CD14-positive monocyte (primary cell): ENCODE measurements at regions not wholly inside any gene's neighbourhood (a gene's known extent, or its start where the extent isn't known, plus 50 kb on each side); places are given as distances from the start of the nearest gene placed in this dataset.

ENCODE experiments used
- DNase-seq, 3 donors: peaks; one replicate each; pipeline ENCODE4 v3.0.0-alpha.2; 2011 to 2022
- H2AFZ ChIP-seq: 2 replicates; pipeline ENCODE4 v1.6.0; 2012; ENCODE audit warnings: mild to moderate bottlenecking, low read depth, low read length, inconsistent platforms; ENCODE audit not compliant: insufficient read depth, poor library complexity, severe bottlenecking
- H3K27ac ChIP-seq, 2 donors: 1 replicate in 1 of 2; 2 replicates in 1 of 2; pipeline ENCODE4 v1.5.1; 2012 to 2013; ENCODE audit warnings: low read length in 2 of 2, control low read depth in 1 of 2, inconsistent platforms in 1 of 2, low read depth in 1 of 2, mild to moderate bottlenecking in 1 of 2
- H3K27me3 ChIP-seq, 2 donors: one replicate each; pipeline versions ENCODE4 v1.6.0 to v1.6.1; 2011 to 2013; ENCODE audit warnings: low read length in 2 of 2; ENCODE audit not compliant: control insufficient read depth in 2 of 2, insufficient read depth in 2 of 2
- H3K36me3 ChIP-seq, 2 donors: replicated peaks in 1 of 2; 1 replicate in 1 of 2; 2 replicates in 1 of 2; pipeline versions ENCODE4 v1.5.1 to v1.6.1; 2012 to 2013; ENCODE audit warnings: low read length in 2 of 2, control low read depth in 1 of 2, inconsistent platforms in 1 of 2, mild to moderate bottlenecking in 1 of 2; ENCODE audit not compliant: insufficient read depth in 2 of 2, control insufficient read depth in 1 of 2
- H3K4me1 ChIP-seq, 2 donors: 1 replicate in 1 of 2; 2 replicates in 1 of 2; pipeline versions ENCODE4 v1.5.1 to v1.6.1; 2012 to 2013; ENCODE audit warnings: low read length in 2 of 2, control low read depth in 1 of 2, inconsistent platforms in 1 of 2, mild to moderate bottlenecking in 1 of 2, moderate library complexity in 1 of 2; ENCODE audit not compliant: insufficient read depth in 2 of 2, control insufficient read depth in 1 of 2
- H3K4me2 ChIP-seq: replicated peaks from 2 replicates; pipeline ENCODE3; 2012; ENCODE audit warnings: low read length, moderate library complexity, mild to moderate bottlenecking; ENCODE audit not compliant: poor library complexity, severe bottlenecking; ENCODE audit errors: extremely low read depth
- H3K4me3 ChIP-seq, 3 experiments: fragments of 200-600 bp in 1 of 3; sonication (generic) in 1 of 3; replicated peaks in 1 of 3; 1 replicate in 2 of 3; 2 replicates in 1 of 3; pipeline ENCODE4 v1.5.1; 2011 to 2013; ENCODE audit warnings: low read length in 3 of 3, mild to moderate bottlenecking in 3 of 3, control low read depth in 2 of 3, low read depth in 2 of 3, inconsistent platforms in 1 of 3, moderate library complexity in 1 of 3
- H3K79me2 ChIP-seq: 2 replicates; pipeline ENCODE4 v1.6.0; 2012; ENCODE audit warnings: mild to moderate bottlenecking, control low read depth, inconsistent platforms, low read length, moderate library complexity; ENCODE audit not compliant: insufficient read depth
- H3K9ac ChIP-seq: 2 replicates; pipeline ENCODE4 v1.6.0; 2017; ENCODE audit warnings: low read length, mild to moderate bottlenecking; ENCODE audit not compliant: insufficient read depth, poor library complexity, severe bottlenecking
- H3K9me3 ChIP-seq, 2 donors: replicated peaks in 1 of 2; 1 replicate in 1 of 2; 2 replicates in 1 of 2; pipeline versions ENCODE4 v1.5.1 to v1.6.1; 2012 to 2013; ENCODE audit warnings: low read length in 2 of 2, control low read depth in 1 of 2; ENCODE audit not compliant: control insufficient read depth in 1 of 2, insufficient read depth in 1 of 2
- H4K20me1 ChIP-seq: 2 replicates; pipeline ENCODE4 v1.6.0; 2012; ENCODE audit warnings: mild to moderate bottlenecking, low read length, control low read depth, moderate library complexity; ENCODE audit not compliant: insufficient read depth
- H3K27ac Mint-ChIP-seq, 7 donors: one replicate each; pipeline ENCODE4 v1.8.0; 2020; ENCODE audit warnings: mild to moderate bottlenecking in 7 of 7, mixed read lengths in 7 of 7, moderate library complexity in 6 of 7, inconsistent platforms in 2 of 7
- H3K27me3 Mint-ChIP-seq, 3 donors: one replicate each; pipeline ENCODE4 v1.8.0; 2021 to 2022; ENCODE audit warnings: low read depth in 3 of 3, mild to moderate bottlenecking in 3 of 3, mixed read lengths in 3 of 3, moderate library complexity in 3 of 3, inconsistent platforms in 1 of 3
- H3K36me3 Mint-ChIP-seq, 2 donors: one replicate each; pipeline ENCODE4 v1.8.0; 2020; ENCODE audit warnings: mixed read lengths in 2 of 2, inconsistent platforms in 1 of 2, mild to moderate bottlenecking in 1 of 2
- H3K4me1 Mint-ChIP-seq: one replicate; pipeline ENCODE4 v1.8.0; 2020; ENCODE audit warnings: mild to moderate bottlenecking, mixed read lengths
- H3K4me3 Mint-ChIP-seq, 2 donors: one replicate each; pipeline ENCODE4 v1.8.0; 2020; ENCODE audit warnings: mild to moderate bottlenecking in 2 of 2, mixed read lengths in 2 of 2, moderate library complexity in 1 of 2
- H3K9me3 Mint-ChIP-seq, 7 donors: one replicate each; pipeline ENCODE4 v1.8.0; 2020 to 2022; ENCODE audit warnings: mixed read lengths in 7 of 7, mild to moderate bottlenecking in 6 of 7, moderate library complexity in 6 of 7, inconsistent platforms in 2 of 7
- WGBS: methylation state at CpG from one replicate; pipeline ENCODE4 v1.1.5; 2013; ENCODE audit warnings: missing lambda C conversion rate; ENCODE audit not compliant: insufficient coverage; 5-methylcytosine and 5-hydroxymethylcytosine counted together
- intact Hi-C, 2 donors: fragments of 100-400 bp; cut with micrococcal nuclease; formaldehyde crosslinking; loops; one replicate each; pipeline versions ENCODE4 v1.15.0 to v1.15.1; 2023
- TF ChIP-seq, protein P1 (sequence below): fragments of 200-600 bp; IDR thresholded peaks from one replicate; pipeline ENCODE4 v1.8.0; 2022; ENCODE audit warnings: antibody characterized with exemption, mild to moderate bottlenecking

DNA sequence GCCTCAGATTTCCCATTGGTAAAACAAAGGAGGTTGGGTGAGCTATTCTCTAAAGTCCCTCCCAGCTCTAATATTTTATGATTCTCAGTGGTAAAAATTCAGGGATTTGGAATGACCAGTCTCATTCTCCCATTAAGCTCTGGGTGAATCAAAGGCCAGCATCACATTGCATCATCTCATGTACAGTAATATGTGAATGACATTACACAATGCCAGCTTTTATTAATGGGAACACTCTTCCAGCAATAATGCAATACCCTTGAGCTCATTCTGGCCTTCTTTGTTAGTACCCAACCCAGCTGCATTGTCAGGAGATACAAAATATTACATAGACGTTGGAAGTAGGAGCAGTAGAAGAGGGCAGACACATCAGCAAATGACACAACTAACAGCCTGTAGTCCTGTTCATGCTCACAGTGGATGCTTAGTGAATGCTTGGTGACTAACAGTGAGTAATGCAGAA is 100.0 kb upstream of the EGR2 start:
- TF ChIP-seq, protein P1, sequence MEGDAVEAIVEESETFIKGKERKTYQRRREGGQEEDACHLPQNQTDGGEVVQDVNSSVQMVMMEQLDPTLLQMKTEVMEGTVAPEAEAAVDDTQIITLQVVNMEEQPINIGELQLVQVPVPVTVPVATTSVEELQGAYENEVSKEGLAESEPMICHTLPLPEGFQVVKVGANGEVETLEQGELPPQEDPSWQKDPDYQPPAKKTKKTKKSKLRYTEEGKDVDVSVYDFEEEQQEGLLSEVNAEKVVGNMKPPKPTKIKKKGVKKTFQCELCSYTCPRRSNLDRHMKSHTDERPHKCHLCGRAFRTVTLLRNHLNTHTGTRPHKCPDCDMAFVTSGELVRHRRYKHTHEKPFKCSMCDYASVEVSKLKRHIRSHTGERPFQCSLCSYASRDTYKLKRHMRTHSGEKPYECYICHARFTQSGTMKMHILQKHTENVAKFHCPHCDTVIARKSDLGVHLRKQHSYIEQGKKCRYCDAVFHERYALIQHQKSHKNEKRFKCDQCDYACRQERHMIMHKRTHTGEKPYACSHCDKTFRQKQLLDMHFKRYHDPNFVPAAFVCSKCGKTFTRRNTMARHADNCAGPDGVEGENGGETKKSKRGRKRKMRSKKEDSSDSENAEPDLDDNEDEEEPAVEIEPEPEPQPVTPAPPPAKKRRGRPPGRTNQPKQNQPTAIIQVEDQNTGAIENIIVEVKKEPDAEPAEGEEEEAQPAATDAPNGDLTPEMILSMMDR = no peak
- peak; percentile 3 to 46 (median 12) for DNase-seq
- Histone ChIP-seq H3K79me2 (no peaks in the 10 kb centered on the region), H3K4me2 (no peak overlapping the region), H3K27me3 (no peaks in the 10 kb centered on the region), H3K4me1 (peaks cover 3 to 12% of the 10 kb centered on the region in 2 donors), H3K9me3 (no peaks in the 10 kb centered on the region), H3K36me3 (no peaks in the 10 kb centered on the region), H3K27ac (no peak overlapping the region), H3K4me3 (no peak overlapping the region), H2AFZ (no peak overlapping the region), H4K20me1 (no peaks in the 10 kb centered on the region), H3K9ac (no peak overlapping the region)
- Mint-ChIP-seq H3K27me3 (peaks cover 3 to 7% (median 3%) of the 10 kb centered on the region in 3 donors), H3K9me3 (peaks cover 0 to 3% (median 0%) of the 10 kb centered on the region in 7 donors), H3K4me3 (no peak overlapping the region), H3K36me3 (no peaks in the 10 kb centered on the region), H3K27ac (no peak overlapping the region), H3K4me1 (peaks cover 22% of the 10 kb centered on the region)
- WGBS = no CpG with 5 or more reads among the region's 1 CpG
- intact Hi-C loops = no loop called here

DNA sequence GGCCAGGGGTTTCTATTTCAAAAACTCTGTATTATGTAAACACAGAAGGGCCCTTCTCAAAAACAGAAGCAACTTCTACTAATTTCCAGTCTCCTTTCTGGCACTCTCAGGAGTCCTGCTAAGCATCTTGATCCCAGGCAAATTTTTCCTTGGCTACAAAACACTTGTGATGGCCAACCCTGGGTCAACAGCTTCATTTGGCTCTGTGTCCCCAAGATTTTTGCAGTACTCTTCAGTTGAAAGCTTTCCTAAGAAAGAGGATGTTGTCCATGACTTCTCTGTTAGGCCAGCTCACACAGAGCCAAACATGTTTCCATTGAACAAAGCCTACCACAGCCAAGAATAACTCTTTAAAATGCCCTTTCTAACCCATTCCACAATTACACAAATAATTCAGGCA is 99.0 kb upstream of the EGR2 start:
- Mint-ChIP-seq H3K4me3 (no peak overlapping the region), H3K4me1 (peaks cover 22% of the 10 kb centered on the region), H3K27me3 (peaks cover 3 to 7% (median 5%) of the 10 kb centered on the region in 3 donors), H3K27ac (no peak overlapping the region), H3K9me3 (peaks cover 0 to 3% (median 0%) of the 10 kb centered on the region in 7 donors), H3K36me3 (no peaks in the 10 kb centered on the region)
- Histone ChIP-seq H3K4me1 (peaks cover 3 to 12% of the 10 kb centered on the region in 2 donors), H3K4me3 (no peak overlapping the region), H3K9me3 (no peaks in the 10 kb centered on the region), H2AFZ (no peak overlapping the region), H3K27me3 (no peaks in the 10 kb centered on the region), H3K36me3 (no peaks in the 10 kb centered on the region), H3K79me2 (no peaks in the 10 kb centered on the region), H4K20me1 (no peaks in the 10 kb centered on the region), H3K27ac (no peak overlapping the region), H3K9ac (no peak overlapping the region), H3K4me2 (no peak overlapping the region)
- DNase-seq = no peak
- intact Hi-C loops = no loop called here
- TF ChIP-seq, protein P1 = no peak
